Uterus (tissue), 3 donors: ENCODE measurements at regions not wholly inside any gene's neighbourhood (a gene's known extent, or its start where the extent isn't known, plus 50 kb on each side); places are given as distances from the start of the nearest gene placed in this dataset.

Experiments used
- DNase-seq, 2 donors: peaks; one replicate each; pipeline ENCODE4 v3.0.0-alpha.2; 2019 to 2020
- H3K27ac ChIP-seq, 2 donors: fragments of 200-600 bp; sonication (generic); 1 replicate in 1 of 2; 2 replicates in 1 of 2; pipeline ENCODE4 v1.5.1; 2016 to 2018
- H3K27me3 ChIP-seq, 2 donors: fragments of 200-600 bp; sonication (generic); one replicate each; pipeline ENCODE4 v1.5.1; 2018 to 2019; ENCODE audit warnings: control low read depth in 1 of 2
- H3K36me3 ChIP-seq, 2 donors: fragments of 200-600 bp; sonication (generic); one replicate each; pipeline ENCODE4 v1.5.1; 2019; ENCODE audit warnings: control low read depth in 1 of 2
- H3K4me1 ChIP-seq, 2 donors: fragments of 200-600 bp; sonication (generic); one replicate each; pipeline ENCODE4 v1.5.1; 2018 to 2019; ENCODE audit warnings: control low read depth in 1 of 2
- H3K4me3 ChIP-seq, 2 donors: fragments of 200-600 bp; sonication (generic); 1 replicate in 1 of 2; 2 replicates in 1 of 2; pipeline ENCODE4 v1.5.1; 2018 to 2019; ENCODE audit warnings: mild to moderate bottlenecking in 1 of 2
- H3K9me3 ChIP-seq, 2 donors: fragments of 200-600 bp; sonication (generic); one replicate each; pipeline ENCODE4 v1.5.1; 2019; ENCODE audit warnings: control low read depth in 1 of 2
- CTCF ChIP-seq, 4 experiments: fragments of 200-600 bp in 2 of 4; fragments of 450-650 bp in 2 of 4; sonication (generic) in 2 of 4; IDR thresholded peaks; one replicate each; pipeline ENCODE4 v1.5.1; 2016 to 2019; ENCODE audit warnings: antibody characterized with exemption in 4 of 4, mild to moderate bottlenecking in 2 of 4, moderate library complexity in 1 of 4
- POLR2A ChIP-seq, 2 donors: fragments of 450-650 bp; IDR thresholded peaks; one replicate each; pipeline ENCODE4 v1.6.1; 2016; ENCODE audit warnings: antibody characterized with exemption in 2 of 2, mild to moderate bottlenecking in 1 of 2, moderate library complexity in 1 of 2
- intact Hi-C: fragments of 100-400 bp; cut with DNase I; formaldehyde crosslinking; loops from one replicate; pipeline ENCODE4 v1.15.1; 2023; ENCODE audit warnings: low total_unique reads
- donor health status: DM: yes; HTN: yes; CAD: no.

DNA sequence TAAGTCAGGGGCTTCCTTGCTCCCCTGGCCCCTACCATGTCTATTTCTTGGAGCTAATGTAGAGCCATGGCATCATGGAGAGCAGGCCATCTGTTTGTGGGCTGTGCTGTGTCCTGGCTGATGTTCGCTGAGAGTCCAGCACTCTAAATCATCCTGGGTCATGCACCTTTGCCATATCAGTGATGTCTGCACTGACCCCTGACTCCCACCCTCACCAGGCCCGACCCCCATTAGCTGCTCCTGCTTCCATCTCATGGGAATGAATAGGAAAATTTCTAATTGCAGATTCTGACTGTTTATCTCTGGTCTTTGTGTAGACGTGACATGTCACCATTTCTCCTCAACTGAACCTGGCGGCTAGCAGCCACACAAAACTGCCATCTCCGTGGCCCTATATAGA is 236.9 kb downstream of the NSG2 start:
- TF ChIP-seq POLR2A (IDR thresholded peaks at IDR 0.05) (no peak), CTCF (IDR thresholded peaks at IDR 0.05) (no peak)
- intact Hi-C loops = no loop called here
- Histone ChIP-seq H3K27ac (no peak overlapping the region), H3K36me3 (no peaks in the 10 kb centered on the region), H3K4me1 (no peaks in the 10 kb centered on the region), H3K4me3 (no peak overlapping the region), H3K9me3 (no peaks in the 10 kb centered on the region), H3K27me3 (no peaks in the 10 kb centered on the region)
- DNase-seq = no peak

- intact Hi-C loops = no loop called here
- no peaks in the 10 kb centered on the region for H3K27me3 ChIP-seq
Observed at GRCh38 chr5:174283211-174284005, 237.9 kb downstream of the NSG2 start.

GRCh38 chr5:174284873-174285272 is 239.4 kb downstream of the NSG2 start:
- H3K4me1 ChIP-seq = no peaks in the 10 kb centered on the region
- intact Hi-C loops = no loop called here
- no peak for DNase-seq
- no peaks in the 10 kb centered on the region for H3K9me3 ChIP-seq
- H3K36me3 ChIP-seq = no peaks in the 10 kb centered on the region
- no peak overlapping the region for H3K4me3 ChIP-seq
- H3K27me3 ChIP-seq = peaks cover 0 to 2% of the 10 kb centered on the region in 2 donors
- TF ChIP-seq POLR2A (IDR thresholded peaks at IDR 0.05) (no peak), CTCF (IDR thresholded peaks at IDR 0.05) (no peak)
- no peak overlapping the region for H3K27ac ChIP-seq

More at GRCh38 chr5:174283211-174284005, 237.9 kb downstream of the NSG2 start:
- no peak overlapping the region for H3K27ac ChIP-seq
- H3K4me1 ChIP-seq = no peaks in the 10 kb centered on the region
- DNase-seq = no peak
- TF ChIP-seq CTCF (IDR thresholded peaks at IDR 0.05) (no peak), POLR2A (IDR thresholded peaks at IDR 0.05) (no peak)
- no peaks in the 10 kb centered on the region for H3K9me3 ChIP-seq
- no peaks in the 10 kb centered on the region for H3K36me3 ChIP-seq
- no peak overlapping the region for H3K4me3 ChIP-seq

- no peaks in the 10 kb centered on the region for H3K4me1 ChIP-seq
- H3K27ac ChIP-seq = no peak overlapping the region
- no peaks in the 10 kb centered on the region for H3K36me3 ChIP-seq
- no peaks in the 10 kb centered on the region for H3K9me3 ChIP-seq
- no peak for TF ChIP-seq POLR2A (IDR thresholded peaks at IDR 0.05)
- TF ChIP-seq CTCF (IDR thresholded peaks at IDR 0.05) = no peak
- H3K4me3 ChIP-seq = no peak overlapping the region
- intact Hi-C loops = no loop called here
- no peak for DNase-seq
- peaks cover 0 to 4% of the 10 kb centered on the region in 2 donors for H3K27me3 ChIP-seq
Observed at GRCh38 chr5:174287761-174288160, 242.3 kb downstream of the NSG2 start.

DNA sequence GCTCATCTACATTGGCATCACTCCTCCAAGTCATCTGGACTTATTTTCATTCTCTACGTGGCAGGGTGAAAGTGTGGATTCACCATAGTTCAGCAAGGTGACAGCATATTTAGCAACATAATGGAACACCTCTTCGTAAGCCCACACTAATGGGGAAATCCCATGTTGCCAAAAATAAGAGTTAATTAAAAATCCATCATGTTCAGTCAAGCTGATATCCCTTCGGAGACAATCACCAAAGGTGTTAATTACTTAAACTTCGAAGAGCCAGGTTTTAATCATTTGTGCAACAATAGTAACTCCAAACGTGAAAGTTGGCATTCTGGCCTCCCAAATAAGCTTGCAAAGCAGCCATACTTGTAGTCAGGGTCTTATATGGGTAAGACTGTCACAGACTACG is 242.9 kb downstream of the NSG2 start:
- Histone ChIP-seq H3K27me3 (peaks cover 0 to 4% of the 10 kb centered on the region in 2 donors), H3K4me1 (no peaks in the 10 kb centered on the region), H3K36me3 (no peaks in the 10 kb centered on the region), H3K4me3 (no peak overlapping the region), H3K27ac (no peak overlapping the region), H3K9me3 (no peaks in the 10 kb centered on the region)
- DNase-seq = no peak
- TF ChIP-seq POLR2A (IDR thresholded peaks at IDR 0.05) (no peak), CTCF (IDR thresholded peaks at IDR 0.05) (no peak)
- intact Hi-C loops = no loop called here
